ENCODE measurements at regions not wholly inside any gene's neighbourhood (a gene's known extent, or its start where the extent isn't known, plus 50 kb on each side); places are given as distances from the start of the nearest gene placed in this dataset.

- Histone ChIP-seq H3K27me3 (replicated peaks in 1 of 7) (peaks cover 0 to 7% (median 0%) of the 10 kb centered on the region in 7 donors), H3K27ac (no peak overlapping the region), H3K36me3 (no peaks in the 10 kb centered on the region), H3K4me1 (no peaks in the 10 kb centered on the region), H3K9me3 (peaks cover 0 to 4% (median 0%) of the 10 kb centered on the region in 8 donors), H3K4me3 (no peak overlapping the region)
- 97 to 99% (median 98%) methylated on average over 56 to 67 of the region's 67 CpGs for WGBS, 5 donors
- TF ChIP-seq CTCF (IDR thresholded peaks at IDR 0.05 in 8 of 11, conservative IDR thresholded peaks at IDR 0.05 in 3 of 11) (no peak), POLR2AphosphoS5 (IDR thresholded peaks at IDR 0.05) (no peak), POLR2A (IDR thresholded peaks at IDR 0.05) (no peak)
- intact Hi-C loops (cut with DNase I; ENCODE audit: low total_unique reads), result no loop called here
- DNase-seq, result peak; percentile 73
These were observed 153.5 kb downstream of the SLC7A11 start for GRCh38 chr4:138088449-138089208.

GRCh38 chr4:138087066-138087719 lies 155.0 kb downstream of the SLC7A11 start:
- no peak for DNase-seq
- Histone ChIP-seq H3K27me3 (replicated peaks in 1 of 7) (peaks cover 0 to 7% (median 0%) of the 10 kb centered on the region in 7 donors), H3K27ac (no peak overlapping the region), H3K4me1 (no peaks in the 10 kb centered on the region), H3K9me3 (peaks cover 0 to 4% (median 0%) of the 10 kb centered on the region in 8 donors), H3K36me3 (no peaks in the 10 kb centered on the region), H3K4me3 (no peak overlapping the region)
- no peak for TF ChIP-seq POLR2AphosphoS5 (IDR thresholded peaks at IDR 0.05)
- TF ChIP-seq POLR2A (IDR thresholded peaks at IDR 0.05), result no peak
- no peak for TF ChIP-seq CTCF (IDR thresholded peaks at IDR 0.05 in 8 of 11, conservative IDR thresholded peaks at IDR 0.05 in 3 of 11)
- intact Hi-C loops (cut with DNase I; ENCODE audit: low total_unique reads), result no loop called here
- 87 to 92% (median 88%) methylated on average over 4 of the region's 4 CpGs for WGBS, 5 donors

DNA sequence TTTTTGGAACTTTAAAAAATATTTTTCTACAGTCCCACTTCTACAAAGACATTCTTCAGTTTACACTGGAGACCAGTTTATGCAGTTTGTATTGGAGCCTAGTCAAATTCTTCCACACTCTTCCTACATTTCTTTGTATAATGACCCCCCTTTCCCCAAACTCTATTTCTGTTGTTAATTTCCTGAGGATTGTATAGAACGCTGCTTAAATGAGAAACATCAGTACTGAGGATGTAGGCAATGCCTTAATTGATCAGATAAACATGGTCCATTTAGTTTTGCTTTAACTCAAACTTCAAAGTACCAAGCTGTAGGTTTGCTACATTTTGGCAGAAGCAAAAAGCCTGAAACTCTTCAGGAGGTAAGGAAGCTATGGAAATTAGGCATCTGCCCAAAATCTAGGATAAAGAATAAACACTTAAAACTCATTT lies 155.5 kb downstream of the SLC7A11 start:
- Histone ChIP-seq H3K4me1 (no peaks in the 10 kb centered on the region), H3K36me3 (no peaks in the 10 kb centered on the region), H3K27ac (no peak overlapping the region), H3K27me3 (replicated peaks in 1 of 7) (peaks cover 0 to 4% (median 0%) of the 10 kb centered on the region in 7 donors), H3K9me3 (peaks cover 0 to 4% (median 0%) of the 10 kb centered on the region in 8 donors), H3K4me3 (no peak overlapping the region)
- intact Hi-C loops (cut with DNase I; ENCODE audit: low total_unique reads), result no loop called here
- no peak for DNase-seq
- WGBS, 5 donors, result 50 to 74% (median 65%) methylated on average over 1 of the region's 1 CpG
- no peak for TF ChIP-seq POLR2A (IDR thresholded peaks at IDR 0.05)
- TF ChIP-seq CTCF (IDR thresholded peaks at IDR 0.05 in 8 of 11, conservative IDR thresholded peaks at IDR 0.05 in 3 of 11), result no peak
- no peak for TF ChIP-seq POLR2AphosphoS5 (IDR thresholded peaks at IDR 0.05)

DNA sequence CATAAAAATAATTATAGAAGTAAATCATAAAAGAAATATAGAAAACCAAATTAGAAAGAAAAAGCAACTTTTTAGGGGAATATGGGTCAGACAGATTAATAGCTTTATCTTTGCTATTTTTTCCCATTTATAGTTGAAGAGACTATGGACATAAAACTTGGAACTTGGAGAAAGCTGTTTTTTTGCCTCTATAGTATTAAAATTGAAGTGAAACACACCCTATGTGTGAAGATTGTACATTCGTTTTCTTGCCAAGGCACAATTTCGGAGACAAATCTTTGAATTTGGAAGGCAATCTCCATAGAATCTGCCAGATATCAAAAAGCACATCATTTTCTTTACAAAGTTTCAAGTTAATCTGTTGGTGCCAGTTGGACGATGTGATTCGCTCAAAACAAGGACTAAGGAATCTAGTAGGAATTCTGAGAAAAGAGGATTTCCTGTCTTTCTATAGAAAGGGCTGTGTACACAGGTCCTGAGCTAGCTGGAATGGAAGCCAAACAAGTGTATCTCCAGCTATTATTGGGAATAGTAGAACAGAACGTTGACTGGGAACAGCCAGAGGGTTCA lies 156.3 kb downstream of the SLC7A11 start:
- TF ChIP-seq POLR2A (IDR thresholded peaks at IDR 0.05), result no peak
- Histone ChIP-seq H3K4me1 (no peaks in the 10 kb centered on the region), H3K27me3 (replicated peaks in 1 of 7) (no peaks in the 10 kb centered on the region), H3K36me3 (no peaks in the 10 kb centered on the region), H3K4me3 (no peak overlapping the region), H3K9me3 (peaks cover 0 to 4% (median 0%) of the 10 kb centered on the region in 8 donors), H3K27ac (no peak overlapping the region)
- intact Hi-C loops (cut with DNase I; ENCODE audit: low total_unique reads), result no loop called here
- no peak for DNase-seq
- 68 to 79% (median 78%) methylated on average over 5 of the region's 5 CpGs for WGBS, 5 donors
